Activated naive CD8-positive, alpha-beta T cell treated with anti-CD3 and anti-CD28 coated beads for 36 hours (primary cell): ENCODE measurements at regions not wholly inside any gene's neighbourhood (a gene's known extent, or its start where the extent isn't known, plus 50 kb on each side); places are given as distances from the start of the nearest gene placed in this dataset.

ENCODE experiments used
- DNase-seq: peaks from one replicate; pipeline ENCODE4 v3.0.0; 2021
- H3K27ac Mint-ChIP-seq: one replicate; pipeline ENCODE4 v1.8.0; 2022; ENCODE audit warnings: mild to moderate bottlenecking, moderate library complexity, mixed read lengths
- H3K27me3 Mint-ChIP-seq: one replicate; pipeline ENCODE4 v1.8.0; 2022; ENCODE audit warnings: mild to moderate bottlenecking, mixed read lengths
- H3K36me3 Mint-ChIP-seq: one replicate; pipeline ENCODE4 v1.8.0; 2021; ENCODE audit warnings: mild to moderate bottlenecking, mixed read lengths
- H3K4me1 Mint-ChIP-seq: one replicate; pipeline ENCODE4 v1.8.0; 2021; ENCODE audit warnings: mixed read lengths
- H3K4me3 Mint-ChIP-seq: one replicate; pipeline ENCODE4 v1.8.0; 2022; ENCODE audit warnings: mild to moderate bottlenecking, moderate library complexity, mixed read lengths
- H3K9me3 Mint-ChIP-seq: one replicate; pipeline ENCODE4 v1.8.0; 2022; ENCODE audit warnings: mixed read lengths

DNA sequence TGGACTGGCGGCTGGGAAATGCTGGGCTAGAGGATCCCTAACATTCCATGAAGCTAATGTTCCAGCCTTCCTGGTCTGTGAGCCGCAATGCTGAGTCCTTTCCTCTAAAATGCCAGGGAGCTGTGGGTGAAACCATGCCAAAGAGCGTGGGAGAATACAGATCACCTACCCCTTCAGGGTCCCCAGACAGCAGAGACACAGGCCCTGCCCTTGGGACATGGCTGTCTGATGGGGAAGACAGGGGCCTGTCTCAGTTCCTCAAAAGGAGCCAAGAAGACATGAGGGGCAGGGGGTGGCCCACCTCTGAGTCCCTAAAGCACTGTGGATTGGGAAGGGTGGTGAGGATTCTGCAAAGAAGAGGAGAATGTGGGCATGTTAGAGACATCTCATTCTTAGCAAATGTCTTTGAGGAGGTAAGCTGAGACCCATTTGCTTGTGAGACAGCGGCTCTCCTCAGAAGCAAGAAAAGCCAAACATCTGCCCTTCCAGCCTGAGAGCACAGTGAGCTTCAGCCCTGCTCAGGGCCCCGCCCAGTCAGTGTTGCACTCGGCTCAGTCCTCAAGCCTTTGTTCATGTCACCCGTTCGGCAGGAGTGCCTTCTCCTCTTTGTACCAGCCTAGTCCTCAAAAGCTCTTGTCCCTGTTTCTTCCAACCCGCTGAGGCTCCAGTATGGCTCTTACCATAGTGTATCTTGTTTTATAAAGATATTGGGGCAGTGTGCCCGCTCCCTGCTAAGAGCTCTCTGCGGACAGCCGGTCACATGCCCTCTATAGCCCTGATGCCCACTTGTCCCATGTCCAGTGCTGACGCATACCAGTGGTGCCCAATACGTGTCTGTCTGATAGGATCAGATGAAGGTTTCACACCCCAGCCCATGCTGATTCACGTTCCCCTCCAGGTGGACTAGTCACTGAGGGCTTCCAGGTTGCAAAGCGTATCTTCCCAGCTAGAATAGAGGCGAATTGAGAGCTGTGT is 286.2 kb downstream of the CYP26B1 start:
- Mint-ChIP-seq H3K4me1 (no peaks in the 10 kb centered on the region), H3K27me3 (peaks cover 7% of the 10 kb centered on the region), H3K4me3 (no peak overlapping the region), H3K36me3 (no peaks in the 10 kb centered on the region), H3K27ac (no peak overlapping the region), H3K9me3 (no peaks in the 10 kb centered on the region)
- DNase-seq = no peak

DNA sequence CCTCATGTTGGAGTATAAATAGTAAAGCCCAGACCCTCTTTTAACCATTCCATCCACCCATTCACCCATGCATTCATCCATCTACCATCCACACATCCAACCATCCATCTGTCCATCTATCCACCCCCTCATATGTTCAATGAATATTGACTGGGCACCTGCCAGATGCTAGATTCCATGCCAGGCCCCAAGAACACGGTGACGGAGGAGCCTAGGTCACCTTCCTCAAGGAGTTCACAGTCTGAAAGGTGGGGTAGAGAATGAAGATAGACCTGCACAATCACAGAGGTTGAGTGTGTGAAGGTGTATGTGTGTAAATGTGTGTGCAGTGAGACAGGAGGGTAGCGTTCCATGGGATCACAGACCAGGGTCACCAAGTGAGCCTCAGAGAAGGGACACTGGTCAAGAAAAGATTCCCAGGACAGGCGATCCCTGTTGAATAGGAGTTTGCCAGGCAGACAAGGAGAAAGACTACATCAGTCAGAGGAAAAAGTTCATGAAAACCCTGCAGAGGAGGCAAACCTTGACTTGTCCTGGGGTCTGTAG is 287.2 kb downstream of the CYP26B1 start:
- H3K9me3 Mint-ChIP-seq = no peaks in the 10 kb centered on the region
- H3K27me3 Mint-ChIP-seq = peaks cover 7% of the 10 kb centered on the region
- no peak overlapping the region for H3K27ac Mint-ChIP-seq
- H3K36me3 Mint-ChIP-seq = no peaks in the 10 kb centered on the region
- no peaks in the 10 kb centered on the region for H3K4me1 Mint-ChIP-seq
- no peak for DNase-seq
- no peak overlapping the region for H3K4me3 Mint-ChIP-seq

DNA sequence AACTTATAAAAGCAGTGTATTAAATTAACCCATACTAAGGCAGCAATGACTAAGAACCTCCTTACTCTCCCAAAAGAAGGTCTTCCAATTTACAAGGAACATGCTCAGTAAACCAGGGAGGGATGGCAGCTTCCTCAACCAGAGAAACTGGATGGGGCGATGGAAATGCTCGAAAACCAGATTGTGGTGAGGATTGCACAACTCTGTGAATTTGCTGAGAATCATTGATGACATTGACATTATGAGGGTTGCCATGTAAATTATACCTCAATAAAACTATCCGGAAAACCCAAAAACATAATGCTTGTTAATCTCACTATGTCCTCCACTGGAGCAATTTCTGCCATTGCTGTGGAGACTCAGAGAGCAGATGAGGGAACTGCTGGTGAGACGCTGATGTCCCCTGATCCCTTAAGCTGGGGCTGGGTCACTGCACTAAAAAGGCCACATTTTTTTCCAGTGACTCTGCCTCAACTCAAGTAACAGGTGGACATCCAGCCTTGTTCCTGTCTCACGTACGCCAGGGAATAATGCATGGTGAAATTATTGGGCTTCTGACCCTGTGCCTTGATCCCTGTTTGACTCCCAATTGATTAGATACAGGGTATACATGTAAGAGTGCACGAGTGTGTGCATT is 288.3 kb downstream of the CYP26B1 start:
- DNase-seq = no peak
- H3K36me3 Mint-ChIP-seq = no peaks in the 10 kb centered on the region
- H3K4me1 Mint-ChIP-seq = no peaks in the 10 kb centered on the region
- H3K4me3 Mint-ChIP-seq = no peak overlapping the region
- H3K27ac Mint-ChIP-seq = no peak overlapping the region
- H3K27me3 Mint-ChIP-seq = peaks cover 3% of the 10 kb centered on the region
- no peaks in the 10 kb centered on the region for H3K9me3 Mint-ChIP-seq

DNA sequence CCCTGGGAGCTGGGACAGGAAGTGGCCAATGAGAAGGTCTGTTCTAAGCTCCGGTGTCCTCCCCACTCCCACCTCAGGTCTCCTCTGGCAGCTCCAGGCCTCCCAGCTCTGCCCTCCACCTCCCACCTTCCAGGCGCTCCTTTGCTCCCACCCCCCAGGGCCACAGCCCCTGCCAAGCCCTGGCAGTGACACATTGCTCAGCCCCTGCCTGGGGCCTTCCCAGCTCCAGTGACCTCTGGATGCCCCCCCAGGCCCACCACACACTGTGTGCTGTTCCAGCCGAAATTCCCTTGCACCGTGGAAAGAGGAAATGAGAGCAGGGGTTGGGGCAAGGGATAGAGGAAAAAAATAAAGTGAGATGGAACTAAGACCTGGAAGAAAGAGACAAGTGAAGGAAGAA is 289.6 kb downstream of the CYP26B1 start:
- Mint-ChIP-seq H3K4me1 (no peaks in the 10 kb centered on the region), H3K4me3 (no peak overlapping the region), H3K27me3 (peaks cover 7% of the 10 kb centered on the region), H3K9me3 (no peaks in the 10 kb centered on the region), H3K27ac (no peak overlapping the region), H3K36me3 (no peaks in the 10 kb centered on the region)
- DNase-seq = no peak

DNA sequence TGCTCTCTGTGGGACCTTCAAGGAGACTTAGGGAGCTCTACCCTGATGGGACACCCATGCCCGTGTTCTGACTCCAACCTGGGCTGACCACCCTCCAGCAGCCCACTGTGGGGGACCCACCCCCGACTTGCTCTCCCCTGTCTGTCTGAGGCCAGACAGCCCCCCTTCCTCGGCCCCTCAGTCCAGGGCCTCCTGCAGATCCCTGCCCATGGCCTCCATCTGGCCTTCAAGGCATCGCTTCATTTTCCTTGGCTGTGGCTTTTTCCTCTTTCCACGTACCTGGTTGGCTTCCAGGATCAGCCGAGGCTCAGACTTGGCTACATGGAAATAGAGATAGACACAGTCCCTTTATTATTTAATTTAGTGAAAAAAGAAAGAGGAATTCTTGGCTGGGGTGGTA is 290.0 kb downstream of the CYP26B1 start:
- H3K36me3 Mint-ChIP-seq = no peaks in the 10 kb centered on the region
- no peak overlapping the region for H3K4me3 Mint-ChIP-seq
- no peak overlapping the region for H3K27ac Mint-ChIP-seq
- no peak for DNase-seq
- H3K27me3 Mint-ChIP-seq = peaks cover 7% of the 10 kb centered on the region
- no peaks in the 10 kb centered on the region for H3K4me1 Mint-ChIP-seq
- no peaks in the 10 kb centered on the region for H3K9me3 Mint-ChIP-seq

DNA sequence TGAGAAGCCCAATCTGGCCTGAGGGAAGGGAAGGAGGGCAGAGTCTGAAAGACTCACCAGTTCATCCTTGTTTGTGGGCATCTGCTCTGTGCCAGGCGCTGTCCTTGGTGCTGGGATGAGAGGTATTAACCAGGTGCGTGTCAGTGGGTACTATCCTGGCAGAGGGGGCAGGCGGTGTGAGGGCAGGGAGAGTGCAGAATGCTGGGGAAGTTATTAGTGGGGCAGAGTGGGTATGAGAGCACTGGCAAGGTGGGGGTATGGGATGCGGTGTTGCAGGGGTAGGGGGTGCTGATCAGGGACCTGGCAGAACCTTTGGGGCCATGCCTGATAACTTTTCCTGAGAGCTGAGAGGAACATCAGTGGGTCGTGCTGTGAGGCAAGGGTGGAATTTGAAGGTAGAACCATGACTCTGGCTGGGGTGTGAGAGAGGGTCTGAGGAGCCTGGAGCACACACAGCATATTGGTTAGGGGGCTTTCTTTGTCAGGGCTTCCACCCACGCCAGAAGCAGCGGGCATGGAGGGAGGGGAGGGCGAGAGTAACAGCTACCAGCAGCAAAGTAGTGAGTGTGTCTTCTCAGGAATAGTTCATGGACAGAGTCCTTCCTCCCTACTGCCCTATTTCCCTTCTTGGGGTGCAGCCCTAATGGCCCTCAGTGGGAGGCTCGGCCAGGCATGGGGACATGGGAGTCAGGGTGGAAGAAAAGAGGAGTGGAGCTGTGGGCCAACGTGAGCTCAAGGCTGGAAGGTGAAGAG is 290.7 kb downstream of the CYP26B1 start:
- no peaks in the 10 kb centered on the region for H3K4me1 Mint-ChIP-seq
- peaks cover 7% of the 10 kb centered on the region for H3K27me3 Mint-ChIP-seq
- H3K4me3 Mint-ChIP-seq = no peak overlapping the region
- no peak overlapping the region for H3K27ac Mint-ChIP-seq
- DNase-seq = no peak
- H3K36me3 Mint-ChIP-seq = no peaks in the 10 kb centered on the region
- no peaks in the 10 kb centered on the region for H3K9me3 Mint-ChIP-seq

DNA sequence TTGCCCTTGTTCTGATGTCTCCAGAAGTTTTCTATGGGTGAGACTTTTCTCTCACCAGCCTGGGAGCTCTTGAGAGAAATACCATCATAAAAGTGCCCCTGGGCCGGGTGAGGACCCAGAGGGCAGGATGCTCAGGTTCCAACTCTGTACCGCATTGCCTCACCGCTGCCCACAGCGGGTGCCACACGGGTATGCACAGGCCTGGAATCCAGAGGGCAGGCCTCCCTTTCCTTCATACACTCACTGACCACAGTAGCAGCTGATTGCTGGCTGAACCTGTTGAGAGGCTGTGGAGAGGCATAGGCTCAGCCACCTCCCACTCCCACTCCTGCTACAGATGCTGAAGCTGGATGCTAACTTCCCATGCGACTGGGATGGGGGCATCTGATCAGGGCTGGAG is 293.8 kb downstream of the CYP26B1 start:
- H3K27me3 Mint-ChIP-seq = peaks cover 8% of the 10 kb centered on the region
- no peaks in the 10 kb centered on the region for H3K36me3 Mint-ChIP-seq
- no peak overlapping the region for H3K27ac Mint-ChIP-seq
- H3K9me3 Mint-ChIP-seq = no peaks in the 10 kb centered on the region
- no peak for DNase-seq
- H3K4me1 Mint-ChIP-seq = no peaks in the 10 kb centered on the region
- no peak overlapping the region for H3K4me3 Mint-ChIP-seq

- Mint-ChIP-seq H3K4me1 (no peaks in the 10 kb centered on the region), H3K27me3 (peaks cover 8% of the 10 kb centered on the region), H3K4me3 (no peak overlapping the region), H3K9me3 (no peaks in the 10 kb centered on the region), H3K36me3 (no peaks in the 10 kb centered on the region), H3K27ac (no peak overlapping the region)
- no peak for DNase-seq
These were observed 295.4 kb downstream of the CYP26B1 start for GRCh38 chr2:71852141-71852711.

DNA sequence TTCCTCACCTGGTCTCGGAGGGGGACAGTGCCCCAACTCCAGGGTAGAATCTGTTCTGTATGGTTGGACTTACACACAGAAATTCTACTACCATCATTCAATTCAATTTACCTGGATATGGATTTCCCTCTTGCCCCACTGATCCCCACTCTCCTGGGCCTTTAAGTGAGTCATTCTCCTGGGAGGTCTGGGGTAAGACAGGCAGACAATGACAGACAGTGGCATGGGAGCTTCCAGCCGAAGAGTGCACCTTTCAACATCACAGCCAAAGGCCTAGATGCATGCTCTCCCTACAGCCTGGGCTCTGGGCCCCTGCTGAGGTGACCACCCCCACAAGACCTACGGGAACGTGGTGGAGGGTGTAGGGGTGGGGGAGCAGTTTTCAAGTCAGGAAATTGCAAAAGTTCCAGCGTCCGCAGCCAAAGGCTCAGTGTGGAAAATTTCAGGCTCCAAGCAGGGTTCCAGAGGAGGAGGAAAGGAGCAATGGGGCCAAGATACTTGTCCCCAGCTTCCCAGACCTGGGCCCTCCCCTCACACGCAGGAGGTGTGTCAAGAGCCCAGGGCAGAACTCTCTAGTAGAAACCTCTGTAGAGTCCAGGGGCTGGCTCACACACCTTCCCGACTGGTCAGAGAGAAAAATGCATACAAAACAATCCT is 296.4 kb downstream of the CYP26B1 start:
- no peak overlapping the region for H3K27ac Mint-ChIP-seq
- no peak overlapping the region for H3K4me3 Mint-ChIP-seq
- DNase-seq = no peak
- no peaks in the 10 kb centered on the region for H3K4me1 Mint-ChIP-seq
- H3K9me3 Mint-ChIP-seq = no peaks in the 10 kb centered on the region
- H3K27me3 Mint-ChIP-seq = peaks cover 8% of the 10 kb centered on the region
- no peaks in the 10 kb centered on the region for H3K36me3 Mint-ChIP-seq

DNA sequence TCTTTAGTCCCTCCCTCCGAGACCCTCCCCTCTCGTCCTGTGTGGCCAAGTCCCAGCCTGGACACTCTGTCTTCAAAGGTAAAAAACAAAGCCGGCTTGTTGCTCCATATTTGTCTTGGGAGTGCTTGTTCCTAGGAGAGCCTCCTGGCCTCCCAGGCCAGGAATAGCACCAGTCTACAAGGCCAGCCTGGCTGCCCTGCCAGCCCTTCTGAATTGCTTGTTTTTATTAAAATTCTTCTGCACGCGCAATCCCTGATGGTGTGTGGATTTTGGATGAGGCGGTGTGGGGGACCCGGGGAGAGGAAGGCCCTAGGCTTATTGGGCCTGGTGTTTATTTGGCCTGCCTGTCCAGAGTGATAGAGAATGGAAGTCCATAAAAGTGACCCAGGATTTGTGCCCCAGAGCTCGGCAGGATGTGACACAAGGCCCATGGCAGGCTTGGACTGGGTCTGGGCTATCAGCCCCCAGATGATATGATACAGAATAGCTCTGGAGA is 297.3 kb downstream of the CYP26B1 start:
- DNase-seq = no peak
- no peaks in the 10 kb centered on the region for H3K36me3 Mint-ChIP-seq
- no peaks in the 10 kb centered on the region for H3K9me3 Mint-ChIP-seq
- no peak overlapping the region for H3K4me3 Mint-ChIP-seq
- H3K4me1 Mint-ChIP-seq = no peaks in the 10 kb centered on the region
- H3K27me3 Mint-ChIP-seq = peaks cover 8% of the 10 kb centered on the region
- H3K27ac Mint-ChIP-seq = no peak overlapping the region

DNA sequence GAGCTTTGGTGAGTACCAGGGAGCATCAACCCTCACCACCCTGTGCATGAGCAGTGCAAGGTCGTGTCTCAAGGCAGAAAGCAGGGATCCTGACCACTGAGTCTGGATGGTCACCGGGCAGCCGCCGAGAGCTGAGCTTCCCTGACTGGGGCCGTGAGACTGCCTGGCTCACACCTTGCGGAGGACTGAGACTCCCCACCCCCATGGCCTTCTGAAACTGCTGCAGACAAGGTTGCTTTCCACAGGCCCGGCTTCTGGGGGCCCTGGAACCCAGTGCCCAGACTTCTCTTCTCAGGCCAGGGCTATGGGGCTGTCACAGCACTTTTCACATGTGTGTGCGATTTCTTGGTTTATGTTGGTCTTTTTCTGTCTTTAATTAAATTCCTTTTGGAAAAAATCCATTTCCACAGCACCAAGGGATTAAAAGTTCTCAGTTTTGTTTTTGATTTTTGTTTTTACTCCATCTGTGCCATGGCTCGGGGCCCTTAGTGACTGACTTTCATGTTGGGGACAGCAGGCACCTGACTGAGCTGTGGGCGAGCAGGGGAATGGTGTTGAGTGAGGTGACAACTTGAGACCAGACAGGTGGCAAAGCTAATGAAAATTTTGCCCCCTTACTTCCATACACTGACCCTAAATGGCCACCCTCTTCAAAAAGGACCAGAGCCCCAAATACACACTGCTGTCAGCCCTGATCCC is 297.9 kb downstream of the CYP26B1 start:
- Mint-ChIP-seq H3K4me3 (no peak overlapping the region), H3K4me1 (no peaks in the 10 kb centered on the region), H3K27ac (no peak overlapping the region), H3K36me3 (no peaks in the 10 kb centered on the region), H3K27me3 (peaks cover 8% of the 10 kb centered on the region), H3K9me3 (no peaks in the 10 kb centered on the region)
- DNase-seq = no peak

DNA sequence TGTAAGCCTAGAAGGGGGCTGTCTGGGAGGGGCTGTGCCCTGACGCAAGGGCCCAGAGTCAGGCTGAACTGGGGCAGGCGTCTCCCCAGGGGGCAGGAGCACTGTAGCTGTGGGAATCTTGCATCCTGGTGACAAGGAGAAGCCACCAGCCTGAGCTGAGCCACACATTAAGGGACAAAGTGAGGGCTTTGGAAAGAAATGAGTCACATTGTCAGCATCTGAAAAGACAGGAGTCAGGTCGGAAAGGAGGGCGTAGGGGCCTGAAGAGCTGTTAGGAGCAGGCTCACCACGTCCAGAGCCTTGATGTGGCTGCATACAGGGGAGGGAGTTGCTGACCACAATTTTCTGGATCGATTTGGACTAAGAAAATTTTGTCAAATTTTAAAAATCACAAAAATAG is 298.6 kb downstream of the CYP26B1 start:
- Mint-ChIP-seq H3K27me3 (peaks cover 8% of the 10 kb centered on the region), H3K4me3 (no peak overlapping the region), H3K4me1 (no peaks in the 10 kb centered on the region)

DNA sequence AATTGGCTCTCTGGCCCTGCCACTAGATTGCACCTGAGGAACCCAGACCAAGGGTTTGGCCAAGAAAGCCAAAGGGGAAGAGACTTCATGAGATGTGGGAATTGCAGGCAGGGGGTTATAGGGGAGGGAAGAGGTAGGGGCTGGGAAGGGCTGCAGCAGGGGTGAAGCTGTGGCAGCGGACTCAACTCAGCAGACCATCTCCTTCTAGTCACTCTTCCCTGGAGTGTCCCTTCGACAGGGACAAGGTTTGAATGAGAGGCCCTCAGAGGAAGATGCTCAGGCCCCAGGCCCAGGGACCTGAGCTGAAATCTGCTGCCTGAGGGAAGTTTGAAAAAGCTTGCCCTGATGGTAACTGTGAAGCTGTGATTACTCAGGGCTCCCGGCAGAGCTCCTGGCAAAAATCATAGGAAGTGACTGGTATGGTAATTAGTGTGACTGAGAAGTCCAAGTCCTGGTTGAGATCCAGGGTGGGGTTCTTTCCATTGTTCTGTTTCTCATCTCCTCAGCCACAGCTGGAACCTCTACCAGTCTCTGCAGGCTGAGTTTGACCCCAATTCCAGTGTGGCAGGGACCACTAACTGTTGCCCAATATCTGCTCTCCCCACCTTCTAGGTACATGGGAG is 300.9 kb downstream of the CYP26B1 start:
- no peak overlapping the region for H3K27ac Mint-ChIP-seq
- H3K4me3 Mint-ChIP-seq = no peak overlapping the region
- DNase-seq = no peak
- no peaks in the 10 kb centered on the region for H3K4me1 Mint-ChIP-seq
- no peaks in the 10 kb centered on the region for H3K36me3 Mint-ChIP-seq
- peaks cover 3% of the 10 kb centered on the region for H3K27me3 Mint-ChIP-seq
- H3K9me3 Mint-ChIP-seq = no peaks in the 10 kb centered on the region

More for the DNA sequence above, 298.6 kb downstream of the CYP26B1 start:
- Mint-ChIP-seq H3K36me3 (no peaks in the 10 kb centered on the region), H3K27ac (no peak overlapping the region), H3K9me3 (no peaks in the 10 kb centered on the region)
- no peak for DNase-seq
